ENCODE measurements at regions not wholly inside any gene's neighbourhood (a gene's known extent, or its start where the extent isn't known, plus 50 kb on each side); places are given as distances from the start of the nearest gene placed in this dataset.
A peak's percentile ranks its signal among the peaks of the same experiment; 100 is the strongest.
"Not testable (repeated sequence)": the region's sequence is repeated elsewhere in the genome, so short reads cannot be mapped to it uniquely, and the experiment has no call there.

DNA sequence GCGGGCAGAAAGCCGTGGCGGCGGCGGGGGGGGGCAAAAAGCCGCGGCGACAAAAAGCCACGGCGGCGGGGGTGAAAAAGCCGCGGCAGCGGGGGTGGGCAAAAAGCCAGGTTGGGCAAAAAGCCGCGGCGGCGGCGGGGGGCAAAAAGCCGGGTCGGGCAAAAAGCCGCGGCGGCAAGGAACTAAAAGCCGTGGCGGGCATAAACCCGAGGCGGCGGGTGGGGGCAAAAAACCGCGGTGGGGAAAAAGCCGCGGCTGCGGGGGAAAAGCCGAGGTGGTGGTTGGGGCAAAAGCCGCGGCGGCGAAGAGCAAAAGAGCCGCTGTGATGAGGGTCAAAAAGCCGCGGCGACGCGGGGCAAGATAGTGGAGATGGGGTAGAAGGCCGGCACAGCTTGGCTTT lies 1834.2 kb downstream of the FOXD4L5 start:
- H3K27me3 ChIP-seq (ENCODE audit: low read depth); H3K4me1 ChIP-seq; in situ Hi-C loops (cut with MboI; ENCODE audit: low sequenced_read_pairs); H3K36me3 ChIP-seq (replicated peaks); H3K9me3 ChIP-seq; H3K4me3 ChIP-seq: not testable (repeated sequence)
- DNase-seq (ENCODE audit: low spot score in 2 of 2), result peak in 1 of 2 experiments; percentile 8

GRCh38 chr9:63425123-63425522 lies 1859.9 kb downstream of the FOXD4L5 start:
- H3K4me1 ChIP-seq; H3K36me3 ChIP-seq (replicated peaks); in situ Hi-C loops (cut with MboI; ENCODE audit: low sequenced_read_pairs); H3K4me3 ChIP-seq; H3K27me3 ChIP-seq (ENCODE audit: low read depth); H3K9me3 ChIP-seq; DNase-seq (ENCODE audit: low spot score in 2 of 2): not testable (repeated sequence)

- DNase-seq (ENCODE audit: low spot score in 2 of 2); H3K9me3 ChIP-seq; H3K27me3 ChIP-seq (ENCODE audit: low read depth); in situ Hi-C loops (cut with MboI; ENCODE audit: low sequenced_read_pairs); H3K4me1 ChIP-seq; H3K4me3 ChIP-seq; H3K36me3 ChIP-seq (replicated peaks): not testable (repeated sequence)
Observed at GRCh38 chr9:63390897-63391296, 1894.1 kb downstream of the FOXD4L5 start.

DNA sequence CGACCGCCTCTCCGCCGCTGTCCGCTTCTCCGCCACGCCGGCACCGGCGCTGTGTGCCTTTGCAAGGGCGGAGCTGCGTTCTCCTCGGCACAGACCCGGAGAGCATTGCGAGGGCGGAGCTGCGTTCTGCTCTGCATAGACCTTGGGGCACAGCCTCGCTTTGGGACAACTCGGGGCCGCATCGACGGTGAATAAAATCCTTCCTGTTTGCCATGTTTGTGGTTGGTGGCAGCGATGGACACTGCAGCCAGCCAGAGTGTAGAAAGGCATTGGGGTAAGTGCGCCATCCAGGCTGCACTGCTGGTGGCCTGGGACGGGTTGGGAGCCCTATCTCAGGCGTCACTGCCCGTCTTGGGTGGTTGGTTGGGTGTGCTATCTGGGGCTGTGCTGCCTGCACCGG lies 1899.5 kb downstream of the FOXD4L5 start:
- H3K4me1 ChIP-seq, H3K4me3 ChIP-seq: not testable (repeated sequence)

GRCh38 chr9:63379864-63380263 lies 1905.1 kb downstream of the FOXD4L5 start:
- H3K9me3 ChIP-seq; in situ Hi-C loops (cut with MboI; ENCODE audit: low sequenced_read_pairs); DNase-seq (ENCODE audit: low spot score in 2 of 2); H3K4me1 ChIP-seq; H3K4me3 ChIP-seq; H3K27me3 ChIP-seq (ENCODE audit: low read depth); H3K36me3 ChIP-seq (replicated peaks): not testable (repeated sequence)

More for the DNA sequence above, 1899.5 kb downstream of the FOXD4L5 start:
- H3K36me3 ChIP-seq (replicated peaks); in situ Hi-C loops (cut with MboI; ENCODE audit: low sequenced_read_pairs); H3K27me3 ChIP-seq (ENCODE audit: low read depth); DNase-seq (ENCODE audit: low spot score in 2 of 2); H3K9me3 ChIP-seq: not testable (repeated sequence)

- H3K36me3 ChIP-seq (replicated peaks); in situ Hi-C loops (cut with MboI; ENCODE audit: low sequenced_read_pairs); H3K9me3 ChIP-seq; H3K4me3 ChIP-seq; H3K27me3 ChIP-seq (ENCODE audit: low read depth); H3K4me1 ChIP-seq; DNase-seq (ENCODE audit: low spot score in 2 of 2): not testable (repeated sequence)
Observed at GRCh38 chr9:63354219-63354618, 1930.8 kb downstream of the FOXD4L5 start.

DNA sequence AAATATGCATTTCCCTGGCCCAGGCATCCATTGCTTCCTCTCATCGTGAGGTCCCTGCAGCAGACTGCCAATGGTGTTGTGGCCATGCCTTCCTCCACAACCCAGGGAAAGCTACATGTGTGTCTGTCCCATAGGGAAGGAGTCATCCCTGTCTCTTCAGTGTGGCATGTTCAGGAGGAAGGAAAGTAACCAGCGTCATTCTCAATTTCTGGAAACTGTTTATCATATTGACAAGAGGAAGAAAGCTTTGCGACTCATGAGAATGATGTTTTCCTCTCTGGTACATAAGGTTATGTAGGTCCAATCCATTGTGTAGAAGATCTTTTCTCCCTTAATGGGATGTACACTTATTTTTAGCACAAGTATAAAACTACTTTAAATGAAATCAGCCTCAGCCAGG lies 1937.7 kb downstream of the FOXD4L5 start:
- H3K9me3 ChIP-seq; in situ Hi-C loops (cut with MboI; ENCODE audit: low sequenced_read_pairs); DNase-seq (ENCODE audit: low spot score in 2 of 2); H3K4me3 ChIP-seq; H3K27me3 ChIP-seq (ENCODE audit: low read depth); H3K4me1 ChIP-seq; H3K36me3 ChIP-seq (replicated peaks): not testable (repeated sequence)

DNA sequence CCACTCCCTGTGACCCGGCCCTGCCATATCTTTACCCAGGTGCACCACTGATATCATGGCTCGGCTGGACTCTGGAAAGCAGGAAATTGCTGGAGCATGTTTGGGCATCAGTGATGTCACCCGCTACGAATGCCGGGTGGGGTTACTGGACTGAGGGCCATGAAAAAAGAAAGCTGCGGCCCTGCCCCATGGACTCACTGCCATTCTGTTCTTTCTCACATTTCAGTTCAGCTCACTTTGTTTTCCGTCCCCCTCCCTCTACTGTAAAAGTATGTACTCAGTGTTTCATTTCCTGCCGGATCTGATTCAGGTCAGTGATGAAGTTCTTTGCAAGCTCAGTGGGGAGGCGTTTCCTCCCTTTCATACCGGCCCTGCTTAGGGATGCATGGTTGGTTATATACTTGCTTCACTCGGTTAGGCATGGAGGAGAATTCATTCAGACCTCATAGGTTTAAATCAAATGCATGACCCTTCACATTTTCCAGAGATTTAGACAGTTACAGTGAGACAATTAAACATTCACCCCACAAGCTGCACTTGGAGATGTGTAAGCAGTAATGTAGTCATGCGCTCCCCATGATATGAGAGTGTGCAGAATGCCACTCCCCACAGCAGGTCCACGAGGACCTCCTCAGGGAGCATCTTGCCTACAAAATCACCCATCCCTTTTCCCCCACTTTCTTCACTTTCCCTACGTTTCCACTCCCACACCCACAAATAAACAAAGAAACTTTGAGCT lies 1938.5 kb downstream of the FOXD4L5 start:
- H3K4me1 ChIP-seq; H3K36me3 ChIP-seq (replicated peaks); H3K4me3 ChIP-seq; in situ Hi-C loops (cut with MboI; ENCODE audit: low sequenced_read_pairs); H3K9me3 ChIP-seq; DNase-seq (ENCODE audit: low spot score in 2 of 2); H3K27me3 ChIP-seq (ENCODE audit: low read depth): not testable (repeated sequence)

DNA sequence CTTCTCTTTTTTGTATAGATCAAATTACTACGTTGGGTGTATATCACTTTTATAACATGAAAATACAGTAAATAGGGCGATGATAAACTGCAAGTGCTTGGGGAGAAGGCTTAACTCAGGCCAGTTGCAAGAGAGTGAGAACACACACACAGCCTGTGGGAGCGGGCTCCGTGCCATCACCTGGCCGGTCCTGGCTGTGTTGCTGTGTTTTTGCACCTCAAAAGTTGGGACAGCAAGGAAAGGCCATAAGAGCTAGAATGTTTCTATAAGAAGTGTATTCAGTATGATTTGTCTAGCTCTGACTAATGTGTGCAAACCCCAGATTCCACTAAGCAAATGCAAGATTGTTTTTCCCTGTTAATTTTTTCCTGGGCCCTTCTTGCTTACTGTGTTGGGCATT lies 1940.6 kb downstream of the FOXD4L5 start:
- H3K4me1 ChIP-seq; H3K4me3 ChIP-seq; in situ Hi-C loops (cut with MboI; ENCODE audit: low sequenced_read_pairs); DNase-seq (ENCODE audit: low spot score in 2 of 2); H3K36me3 ChIP-seq (replicated peaks); H3K9me3 ChIP-seq; H3K27me3 ChIP-seq (ENCODE audit: low read depth): not testable (repeated sequence)

DNA sequence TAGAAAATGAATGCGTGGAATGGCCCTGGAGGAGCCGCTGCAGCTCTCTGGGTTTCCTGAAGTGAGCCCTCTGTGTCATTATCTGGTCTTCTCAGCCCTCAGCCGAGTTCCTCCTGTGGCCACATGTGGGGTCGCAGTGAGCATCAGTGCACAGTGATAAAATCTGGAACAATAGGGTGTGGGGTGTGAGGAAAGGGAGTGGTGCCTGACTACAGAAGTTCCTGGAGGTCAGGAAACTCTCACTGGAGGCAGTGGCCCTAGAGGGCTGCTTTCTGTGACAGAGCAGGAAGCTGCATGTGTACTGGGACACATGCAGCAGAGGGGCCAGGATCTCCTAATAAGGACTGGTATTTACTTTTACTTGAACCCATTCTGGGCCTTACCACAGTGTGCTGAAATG lies 1942.5 kb downstream of the FOXD4L5 start:
- H3K4me1 ChIP-seq; H3K36me3 ChIP-seq (replicated peaks); H3K9me3 ChIP-seq; H3K27me3 ChIP-seq (ENCODE audit: low read depth); H3K4me3 ChIP-seq; DNase-seq (ENCODE audit: low spot score in 2 of 2); in situ Hi-C loops (cut with MboI; ENCODE audit: low sequenced_read_pairs): not testable (repeated sequence)

GRCh38 chr9:63337899-63338604 lies 1947.0 kb downstream of the FOXD4L5 start:
- H3K36me3 ChIP-seq (replicated peaks); H3K27me3 ChIP-seq (ENCODE audit: low read depth); in situ Hi-C loops (cut with MboI; ENCODE audit: low sequenced_read_pairs); H3K4me3 ChIP-seq; DNase-seq (ENCODE audit: low spot score in 2 of 2); H3K4me1 ChIP-seq; H3K9me3 ChIP-seq: not testable (repeated sequence)

DNA sequence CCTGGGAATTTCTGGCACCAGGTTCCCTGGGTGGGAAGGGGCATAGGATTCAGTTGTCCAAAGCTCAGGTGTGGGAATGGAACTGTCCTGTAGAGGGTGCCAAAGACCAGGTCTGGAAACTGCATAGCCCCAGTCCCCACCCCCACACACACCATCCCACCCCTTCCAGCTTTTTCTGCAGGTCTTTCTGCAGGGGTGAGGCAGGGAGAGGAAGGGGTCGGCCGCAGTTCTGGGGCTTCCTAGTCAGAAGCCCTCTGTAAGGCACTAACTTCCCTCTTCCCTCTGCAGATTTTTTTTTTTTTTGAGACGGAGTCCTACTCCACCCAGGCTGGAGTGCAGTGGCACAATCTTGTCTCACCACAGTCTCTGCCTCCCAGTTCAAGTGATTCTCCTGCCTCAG lies 1949.7 kb downstream of the FOXD4L5 start:
- H3K4me3 ChIP-seq; H3K27me3 ChIP-seq (ENCODE audit: low read depth); in situ Hi-C loops (cut with MboI; ENCODE audit: low sequenced_read_pairs); H3K9me3 ChIP-seq; H3K36me3 ChIP-seq (replicated peaks); H3K4me1 ChIP-seq: not testable (repeated sequence)
- DNase-seq (ENCODE audit: low spot score in 2 of 2), result peak in 1 of 2 experiments; percentile 26

DNA sequence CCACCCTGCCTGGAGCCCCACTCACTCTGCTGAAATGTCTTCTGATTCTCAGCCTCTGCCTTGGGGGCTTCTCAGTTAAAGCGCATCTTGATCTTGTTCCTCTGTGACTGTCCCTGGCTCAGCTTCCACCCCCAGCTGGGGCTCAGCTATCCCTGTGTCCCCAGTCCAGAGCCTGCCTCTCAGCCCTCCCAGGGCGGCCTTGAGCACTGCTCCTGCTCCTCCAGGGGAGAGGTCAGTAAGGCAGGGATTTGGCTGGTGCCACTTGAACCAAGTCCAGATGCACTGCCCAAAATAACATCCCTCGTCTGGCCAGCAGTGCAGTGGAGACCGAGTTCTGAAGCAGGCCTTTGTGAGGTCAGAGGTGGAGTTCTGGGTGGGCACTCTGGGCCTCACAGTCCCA lies 1950.8 kb downstream of the FOXD4L5 start:
- H3K4me3 ChIP-seq; H3K27me3 ChIP-seq (ENCODE audit: low read depth); in situ Hi-C loops (cut with MboI; ENCODE audit: low sequenced_read_pairs); H3K36me3 ChIP-seq (replicated peaks); DNase-seq (ENCODE audit: low spot score in 2 of 2); H3K9me3 ChIP-seq; H3K4me1 ChIP-seq: not testable (repeated sequence)

DNA sequence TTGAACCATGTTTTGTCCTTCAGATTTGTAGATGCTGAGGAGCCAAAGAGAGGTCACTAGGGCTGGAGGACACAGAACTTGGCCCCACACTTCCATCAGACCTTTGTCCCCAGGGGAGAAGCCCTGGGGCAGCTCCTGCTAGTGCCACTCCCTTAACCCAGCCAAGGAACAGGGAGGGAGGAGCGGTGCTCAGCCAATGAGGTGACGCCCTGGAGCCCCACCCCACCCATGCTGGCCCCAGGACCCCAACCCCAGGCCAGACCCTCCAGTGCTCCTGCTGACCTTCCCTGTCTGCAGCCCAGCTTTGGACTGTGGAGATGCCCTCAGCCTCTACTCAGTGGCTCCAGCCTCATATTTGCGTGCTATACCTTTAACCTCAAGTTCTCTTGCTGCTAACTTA lies 1951.9 kb downstream of the FOXD4L5 start:
- H3K4me1 ChIP-seq; H3K36me3 ChIP-seq (replicated peaks); DNase-seq (ENCODE audit: low spot score in 2 of 2); H3K27me3 ChIP-seq (ENCODE audit: low read depth); in situ Hi-C loops (cut with MboI; ENCODE audit: low sequenced_read_pairs); H3K9me3 ChIP-seq; H3K4me3 ChIP-seq: not testable (repeated sequence)

- H3K27me3 ChIP-seq (ENCODE audit: low read depth); H3K9me3 ChIP-seq; in situ Hi-C loops (cut with MboI; ENCODE audit: low sequenced_read_pairs); H3K4me3 ChIP-seq; H3K4me1 ChIP-seq; DNase-seq (ENCODE audit: low spot score in 2 of 2); H3K36me3 ChIP-seq (replicated peaks): not testable (repeated sequence)
Observed at GRCh38 chr9:63328313-63328712, 1956.7 kb downstream of the FOXD4L5 start.
